SK-N-SH treated with all-trans-retinoic acid at 6 μM for 48 hours (cell line): ENCODE measurements at regions not wholly inside any gene's neighbourhood (a gene's known extent, or its start where the extent isn't known, plus 50 kb on each side); places are given as distances from the start of the nearest gene placed in this dataset.

Source experiments
- ATAC-seq: fragments of 200-7000 bp; cut with Tn5 transposase; 3 replicates; pipeline ENCODE4 v1.9.1; 2020; ENCODE audit warnings: mild to moderate bottlenecking, moderate library complexity
- ARNTL ChIP-seq: fragments of 450-650 bp; formaldehyde crosslinking; IDR thresholded peaks from 2 replicates; pipeline ENCODE4 v1.5.0; 2020; ENCODE audit warnings: low read depth, mild to moderate bottlenecking, moderate library complexity, borderline replicate concordance
- BACH2 ChIP-seq: fragments of 250-450 bp; sonication (Bioruptor Pico); IDR thresholded peaks from 2 replicates; pipeline ENCODE4 v1.9.0; 2021; ENCODE audit warnings: mild to moderate bottlenecking, borderline replicate concordance
- CREB5 ChIP-seq: fragments of 250-450 bp; sonication (Bioruptor Pico); IDR thresholded peaks from 2 replicates; pipeline ENCODE4 v1.5.1; 2020; ENCODE audit warnings: low read depth, mild to moderate bottlenecking, moderate library complexity
- CSDC2 ChIP-seq: fragments of 250-450 bp; sonication (Bioruptor Pico); IDR thresholded peaks from 2 replicates; pipeline ENCODE4 v1.5.0; 2020; ENCODE audit warnings: mild to moderate bottlenecking, moderate library complexity
- ESRRG ChIP-seq: fragments of 250-450 bp; sonication (Bioruptor Pico); IDR thresholded peaks from 2 replicates; pipeline ENCODE4 v1.6.1; 2021; ENCODE audit warnings: mild to moderate bottlenecking
- GLIS3 ChIP-seq: fragments of 250-450 bp; sonication (Bioruptor Pico); IDR thresholded peaks from 2 replicates; pipeline ENCODE4 v1.5.0; 2020; ENCODE audit warnings: mild to moderate bottlenecking, moderate library complexity
- ISL1 ChIP-seq: fragments of 250-450 bp; sonication (Bioruptor Pico); IDR thresholded peaks from 2 replicates; pipeline ENCODE4 v2.1.2; 2022; ENCODE audit warnings: mild to moderate bottlenecking, moderate library complexity
- OSR1 ChIP-seq: fragments of 250-450 bp; sonication (Bioruptor Pico); IDR thresholded peaks from 2 replicates; pipeline ENCODE4 v1.8.0; 2022; ENCODE audit warnings: moderate library complexity, mild to moderate bottlenecking, inconsistent platforms
- PPARA ChIP-seq: fragments of 250-450 bp; sonication (Bioruptor Pico); IDR thresholded peaks from 2 replicates; pipeline ENCODE4 v1.5.0; 2020; ENCODE audit warnings: mild to moderate bottlenecking, borderline replicate concordance
- RARB ChIP-seq: fragments of 250-450 bp; sonication (Bioruptor Pico); IDR thresholded peaks from 2 replicates; pipeline ENCODE4 v1.8.0; 2021; ENCODE audit warnings: mild to moderate bottlenecking, moderate library complexity
- SNAI2 ChIP-seq: fragments of 250-450 bp; sonication (Bioruptor Pico); IDR thresholded peaks from 2 replicates; pipeline ENCODE4 v1.5.0; 2020; ENCODE audit warnings: mild to moderate bottlenecking, moderate library complexity
- TCF4 ChIP-seq: fragments of 250-450 bp; sonication (Bioruptor Pico); IDR thresholded peaks from 2 replicates; pipeline ENCODE4 v1.8.0; 2021; ENCODE audit warnings: mild to moderate bottlenecking, moderate library complexity, borderline replicate concordance
- TOX ChIP-seq: fragments of 250-450 bp; sonication (Bioruptor Pico); IDR thresholded peaks from 2 replicates; pipeline ENCODE4 v1.8.0; 2021; ENCODE audit warnings: mild to moderate bottlenecking, moderate library complexity, borderline replicate concordance
- ZC3H10 ChIP-seq: fragments of 250-450 bp; sonication (Bioruptor Pico); IDR thresholded peaks from 2 replicates; pipeline ENCODE4 v1.5.1; 2021; ENCODE audit warnings: mild to moderate bottlenecking, moderate library complexity
- ZNF565 ChIP-seq: fragments of 450-650 bp; formaldehyde crosslinking; conservative IDR thresholded peaks from 2 replicates; pipeline ENCODE4 v1.5.0; 2020; ENCODE audit warnings: low read depth, mild to moderate bottlenecking, moderate library complexity
- ZNF70 ChIP-seq: fragments of 450-650 bp; formaldehyde crosslinking; IDR thresholded peaks from 2 replicates; pipeline ENCODE4 v1.5.0; 2020; ENCODE audit warnings: mild to moderate bottlenecking, moderate library complexity
- ZNF8 ChIP-seq: fragments of 450-650 bp; formaldehyde crosslinking; IDR thresholded peaks from 2 replicates; pipeline ENCODE4 v1.5.0; 2020; ENCODE audit warnings: mild to moderate bottlenecking, moderate library complexity
- TF ChIP-seq, protein P1 (sequence below): fragments of 250-450 bp; sonication (Bioruptor Pico); IDR thresholded peaks from 2 replicates; pipeline ENCODE4 v1.8.0; 2020; ENCODE audit warnings: mild to moderate bottlenecking, moderate library complexity, borderline replicate concordance
- TF ChIP-seq, protein P2 (sequence below): fragments of 250-450 bp; sonication (Bioruptor Pico); IDR thresholded peaks from 2 replicates; pipeline ENCODE4 v1.5.0; 2020; ENCODE audit warnings: mild to moderate bottlenecking, moderate library complexity

DNA sequence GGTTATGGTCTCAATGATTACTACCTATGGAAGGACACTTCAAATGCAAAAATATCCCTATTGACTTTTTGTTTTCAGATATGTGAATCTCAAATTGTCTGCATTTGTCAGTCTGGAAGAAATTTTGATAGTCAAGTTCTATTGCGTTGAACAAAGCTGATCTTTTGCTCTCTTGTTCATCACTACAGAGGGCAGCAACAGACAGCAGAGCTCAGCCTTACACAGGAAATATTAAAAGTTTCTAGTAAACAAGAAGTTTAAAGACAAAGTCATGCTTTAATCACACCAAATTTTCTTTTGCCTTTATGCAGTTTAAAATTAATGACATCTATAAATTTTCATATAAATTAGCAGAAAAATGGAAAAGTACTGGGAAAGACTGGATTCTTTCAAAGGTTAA lies 617.5 kb downstream of the NR4A2 start:
- TF ChIP-seq CSDC2 (no peak), OSR1 (no peak)
- ATAC-seq, result no peak

- TF ChIP-seq ISL1 (no peak), ZNF565 (CRISPR knock-in tag) (no peak)
- TF ChIP-seq, protein P1, sequence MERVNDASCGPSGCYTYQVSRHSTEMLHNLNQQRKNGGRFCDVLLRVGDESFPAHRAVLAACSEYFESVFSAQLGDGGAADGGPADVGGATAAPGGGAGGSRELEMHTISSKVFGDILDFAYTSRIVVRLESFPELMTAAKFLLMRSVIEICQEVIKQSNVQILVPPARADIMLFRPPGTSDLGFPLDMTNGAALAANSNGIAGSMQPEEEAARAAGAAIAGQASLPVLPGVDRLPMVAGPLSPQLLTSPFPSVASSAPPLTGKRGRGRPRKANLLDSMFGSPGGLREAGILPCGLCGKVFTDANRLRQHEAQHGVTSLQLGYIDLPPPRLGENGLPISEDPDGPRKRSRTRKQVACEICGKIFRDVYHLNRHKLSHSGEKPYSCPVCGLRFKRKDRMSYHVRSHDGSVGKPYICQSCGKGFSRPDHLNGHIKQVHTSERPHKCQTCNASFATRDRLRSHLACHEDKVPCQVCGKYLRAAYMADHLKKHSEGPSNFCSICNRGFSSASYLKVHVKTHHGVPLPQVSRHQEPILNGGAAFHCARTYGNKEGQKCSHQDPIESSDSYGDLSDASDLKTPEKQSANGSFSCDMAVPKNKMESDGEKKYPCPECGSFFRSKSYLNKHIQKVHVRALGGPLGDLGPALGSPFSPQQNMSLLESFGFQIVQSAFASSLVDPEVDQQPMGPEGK (CRISPR knock-in tag), result no peak
- TF ChIP-seq, all 23 proteins: peak for 0
- no peak for ATAC-seq
Measured at GRCh38 chr2:155708071-155708470, 624.5 kb downstream of the NR4A2 start.

DNA sequence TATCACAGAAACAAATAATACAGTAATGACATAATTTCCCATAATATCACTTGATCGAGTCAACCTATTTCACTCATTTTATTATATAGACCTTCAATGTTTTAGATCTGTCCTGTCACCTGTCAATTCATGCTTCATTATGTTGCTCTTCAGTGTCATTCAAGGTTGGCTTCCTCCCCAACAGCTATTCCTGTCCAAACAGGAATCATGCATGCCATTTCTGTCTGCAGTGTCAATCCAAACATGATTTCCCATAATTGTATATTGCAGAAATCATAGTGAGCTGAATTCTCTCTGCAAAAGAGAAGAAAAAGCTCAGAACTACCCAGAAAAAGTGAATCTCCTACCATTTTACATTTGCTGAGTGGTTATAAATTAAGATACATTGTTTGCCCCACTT lies 628.6 kb downstream of the NR4A2 start:
- no peak for ATAC-seq
- TF ChIP-seq RARB (no peak), SNAI2 (CRISPR knock-in tag) (no peak), TOX (CRISPR knock-in tag) (no peak), GLIS3 (no peak), ESRRG (CRISPR knock-in tag) (no peak), TCF4 (CRISPR knock-in tag) (no peak), CREB5 (CRISPR knock-in tag) (no peak), BACH2 (CRISPR knock-in tag) (no peak), ZC3H10 (CRISPR knock-in tag) (no peak), ZNF8 (CRISPR knock-in tag) (no peak), ZNF70 (CRISPR knock-in tag) (no peak)
- TF ChIP-seq, protein P1 (CRISPR knock-in tag), result no peak
- TF ChIP-seq, protein P2, sequence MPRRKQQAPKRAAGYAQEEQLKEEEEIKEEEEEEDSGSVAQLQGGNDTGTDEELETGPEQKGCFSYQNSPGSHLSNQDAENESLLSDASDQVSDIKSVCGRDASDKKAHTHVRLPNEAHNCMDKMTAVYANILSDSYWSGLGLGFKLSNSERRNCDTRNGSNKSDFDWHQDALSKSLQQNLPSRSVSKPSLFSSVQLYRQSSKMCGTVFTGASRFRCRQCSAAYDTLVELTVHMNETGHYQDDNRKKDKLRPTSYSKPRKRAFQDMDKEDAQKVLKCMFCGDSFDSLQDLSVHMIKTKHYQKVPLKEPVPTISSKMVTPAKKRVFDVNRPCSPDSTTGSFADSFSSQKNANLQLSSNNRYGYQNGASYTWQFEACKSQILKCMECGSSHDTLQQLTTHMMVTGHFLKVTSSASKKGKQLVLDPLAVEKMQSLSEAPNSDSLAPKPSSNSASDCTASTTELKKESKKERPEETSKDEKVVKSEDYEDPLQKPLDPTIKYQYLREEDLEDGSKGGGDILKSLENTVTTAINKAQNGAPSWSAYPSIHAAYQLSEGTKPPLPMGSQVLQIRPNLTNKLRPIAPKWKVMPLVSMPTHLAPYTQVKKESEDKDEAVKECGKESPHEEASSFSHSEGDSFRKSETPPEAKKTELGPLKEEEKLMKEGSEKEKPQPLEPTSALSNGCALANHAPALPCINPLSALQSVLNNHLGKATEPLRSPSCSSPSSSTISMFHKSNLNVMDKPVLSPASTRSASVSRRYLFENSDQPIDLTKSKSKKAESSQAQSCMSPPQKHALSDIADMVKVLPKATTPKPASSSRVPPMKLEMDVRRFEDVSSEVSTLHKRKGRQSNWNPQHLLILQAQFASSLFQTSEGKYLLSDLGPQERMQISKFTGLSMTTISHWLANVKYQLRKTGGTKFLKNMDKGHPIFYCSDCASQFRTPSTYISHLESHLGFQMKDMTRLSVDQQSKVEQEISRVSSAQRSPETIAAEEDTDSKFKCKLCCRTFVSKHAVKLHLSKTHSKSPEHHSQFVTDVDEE (CRISPR knock-in tag), result no peak

DNA sequence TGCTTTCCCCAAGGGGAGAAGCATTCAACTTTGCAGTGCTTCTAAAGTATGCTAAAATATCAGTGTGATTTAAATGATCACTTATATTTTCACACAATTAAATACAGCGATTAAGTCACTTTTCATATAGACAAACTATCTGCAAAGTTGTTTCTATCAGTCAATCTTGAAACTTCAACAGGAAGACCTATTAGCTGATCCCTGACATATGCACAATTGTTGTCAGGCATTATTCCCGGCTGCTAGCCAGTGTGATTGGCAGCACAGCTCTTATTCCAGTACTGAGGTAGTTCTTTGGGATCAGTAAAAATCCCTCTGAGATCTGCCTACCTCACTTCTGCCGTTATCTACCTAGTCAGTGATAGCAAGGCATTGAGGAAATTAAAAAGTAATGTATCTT lies 629.5 kb downstream of the NR4A2 start:
- ATAC-seq, result no peak
- TF ChIP-seq CSDC2, result no peak
- no peak for TF ChIP-seq CREB5 (CRISPR knock-in tag)
- TF ChIP-seq GLIS3, result no peak
- TF ChIP-seq ISL1, result no peak

DNA sequence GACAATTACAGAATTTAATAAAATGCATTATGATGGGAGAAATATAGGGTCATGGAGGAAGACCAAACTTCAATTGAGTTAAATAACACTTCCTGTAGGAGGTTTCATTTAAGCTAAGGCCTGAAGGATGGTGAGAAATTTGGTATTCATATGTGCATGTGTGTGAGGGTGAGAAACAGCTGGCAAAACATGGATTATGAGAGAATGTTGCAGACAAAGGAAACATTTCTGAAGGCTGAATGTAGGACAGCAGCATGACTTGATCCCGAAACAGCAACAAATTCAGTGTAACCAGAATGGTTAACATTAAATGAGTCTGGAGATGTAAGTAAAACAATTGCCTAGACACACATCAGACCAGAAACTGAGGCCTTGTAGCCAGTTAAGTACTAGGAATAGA lies 630.8 kb downstream of the NR4A2 start:
- TF ChIP-seq ARNTL (CRISPR knock-in tag) (no peak), PPARA (CRISPR knock-in tag) (no peak), RARB (no peak), ZNF565 (CRISPR knock-in tag) (no peak), CREB5 (CRISPR knock-in tag) (no peak), ZC3H10 (CRISPR knock-in tag) (no peak), GLIS3 (no peak), OSR1 (no peak), CSDC2 (no peak), ESRRG (CRISPR knock-in tag) (no peak)
- TF ChIP-seq, protein P2 (CRISPR knock-in tag), result no peak

More for the DNA sequence above, 630.8 kb downstream of the NR4A2 start:
- ATAC-seq, result no peak
